A549 (cell line): ENCODE measurements at regions not wholly inside any gene's neighbourhood (a gene's known extent, or its start where the extent isn't known, plus 50 kb on each side); places are given as distances from the start of the nearest gene placed in this dataset.

Source experiments
- ATAC-seq, 2 experiments: fragments of 200-7000 bp in 1 of 2; fragments of >200 bp in 1 of 2; cut with Nextera tagmentation in 1 of 2; cut with Tn5 transposase in 1 of 2; 3 replicates each; pipeline versions ENCODE4 v1.8.0 to v1.9.1; 2018 to 2020; ENCODE audit warnings: mild to moderate bottlenecking in 1 of 2, moderate library complexity in 1 of 2
- CTCF ChIA-PET: fragments of 300-600 bp; sonication (Branson Sonifier 250); formaldehyde crosslinking; extraction: SDS; loops from one replicate; lab custom pipeline; 2021; ENCODE audit warnings: antibody characterized with exemption, inconsistent platforms; lab: Yijun Ruan, JAX
- POLR2A ChIA-PET: fragments of 350-600 bp; formaldehyde crosslinking; extraction: SDS; loops from one replicate; lab custom pipeline; 2021; ENCODE audit warnings: antibody characterized with exemption, inconsistent platforms; lab: Yijun Ruan, JAX
- DNase-seq, 2 experiments: peaks; one replicate each; pipeline versions ENCODE4 v3.0.0 to v3.0.0-alpha.2; 2011 to 2016; ENCODE audit warnings: low read depth in 1 of 2, low spot score in 1 of 2
- FAIRE-seq: peaks from 2 replicates; lab custom pipeline; 2011; peaks lifted over from hg19 to GRCh38; lab: Jason Lieb, UNC
- H3K27ac ChIP-seq, 2 experiments: fragments of >200 bp; sonication (Bioruptor Twin); formaldehyde crosslinking; 3 replicates each; pipeline ENCODE4 v1.5.1; 2016 to 2017
- H3K4me1 ChIP-seq: fragments of >200 bp; sonication (Bioruptor Twin); formaldehyde crosslinking; 3 replicates; pipeline ENCODE4 v1.6.1; 2016
- H3K4me2 ChIP-seq: fragments of >200 bp; sonication (Bioruptor Twin); formaldehyde crosslinking; 3 replicates; pipeline ENCODE4 v1.6.1; 2016
- H3K4me3 ChIP-seq: fragments of >200 bp; sonication (Bioruptor Twin); formaldehyde crosslinking; 3 replicates; pipeline ENCODE4 v1.5.1; 2016
- H3K9me3 ChIP-seq: fragments of >200 bp; sonication (Bioruptor Twin); formaldehyde crosslinking; 3 replicates; pipeline ENCODE4 v1.6.1; 2016
- BHLHE40 ChIP-seq: IDR thresholded peaks from 2 replicates; pipeline ENCODE4 v1.6.1; 2012; ENCODE audit warnings: low read depth, low read length, inconsistent platforms
- CBX2 ChIP-seq: fragments of 200-600 bp; sonication (generic); IDR thresholded peaks from 2 replicates; pipeline ENCODE4 v1.6.1; 2016; ENCODE audit warnings: low read depth, mild to moderate bottlenecking, borderline replicate concordance
- CEBPB ChIP-seq, 2 experiments: fragments of >200 bp in 1 of 2; sonication (Bioruptor Twin) in 1 of 2; formaldehyde crosslinking in 1 of 2; IDR thresholded peaks; 2 replicates each; pipeline ENCODE4 v1.6.1; 2012 to 2016
- CHD4 ChIP-seq: fragments of 200-600 bp; sonication (generic); IDR thresholded peaks from 2 replicates; pipeline ENCODE4 v1.6.1; 2016; ENCODE audit warnings: antibody characterized with exemption, mild to moderate bottlenecking, borderline replicate concordance
- E2F6 ChIP-seq: IDR thresholded peaks from 2 replicates; pipeline ENCODE4 v1.6.1; 2012; ENCODE audit warnings: low read depth, borderline replicate concordance
- ELK1 ChIP-seq: fragments of 150-350 bp; IDR thresholded peaks from 2 replicates; pipeline ENCODE4 v1.6.1; 2014; ENCODE audit warnings: low read depth, mild to moderate bottlenecking, low read length
- FOSB ChIP-seq: fragments of 250-450 bp; sonication (Bioruptor Pico); IDR thresholded peaks from 2 replicates; pipeline ENCODE4 v1.5.0; 2020; ENCODE audit warnings: mild to moderate bottlenecking, moderate library complexity
- FOSL2 ChIP-seq, 2 experiments: fragments of 450-650 bp in 1 of 2; fragments of >200 bp in 1 of 2; sonication (Bioruptor Twin) in 1 of 2; formaldehyde crosslinking; IDR thresholded peaks; 2 replicates each; pipeline versions ENCODE4 v1.5.0 to v1.6.1; 2016 to 2020; ENCODE audit warnings: mild to moderate bottlenecking in 1 of 2, moderate library complexity in 1 of 2
- FOXS1 ChIP-seq: fragments of 250-450 bp; sonication (Bioruptor Pico); IDR thresholded peaks from 2 replicates; pipeline ENCODE4 v1.5.0; 2020; ENCODE audit warnings: mild to moderate bottlenecking, moderate library complexity
- HES2 ChIP-seq: fragments of >200 bp; sonication (Bioruptor Twin); formaldehyde crosslinking; IDR thresholded peaks from 2 replicates; pipeline ENCODE4 v1.6.1; 2016
- NPAS2 ChIP-seq: fragments of 250-450 bp; sonication (Bioruptor Pico); IDR thresholded peaks from 2 replicates; pipeline ENCODE4 v1.8.0; 2022; ENCODE audit warnings: mild to moderate bottlenecking, moderate library complexity, borderline replicate concordance
- NR3C1 ChIP-seq: fragments of >200 bp; sonication (Bioruptor Twin); formaldehyde crosslinking; IDR thresholded peaks from 3 replicates; pipeline ENCODE4 v1.6.1; 2017
- PHF8 ChIP-seq: fragments of 200-600 bp; sonication (generic); IDR thresholded peaks from 2 replicates; pipeline ENCODE4 v1.6.1; 2016; ENCODE audit warnings: low read depth, mild to moderate bottlenecking, antibody characterized with exemption, moderate library complexity, borderline replicate concordance
- RARB ChIP-seq: fragments of 250-450 bp; sonication (Bioruptor Pico); IDR thresholded peaks from 2 replicates; pipeline ENCODE4 v1.8.0; 2021; ENCODE audit warnings: mild to moderate bottlenecking, moderate library complexity
- RCOR1 ChIP-seq: fragments of 150-350 bp; IDR thresholded peaks from 2 replicates; pipeline ENCODE4 v1.6.1; 2014; ENCODE audit warnings: antibody characterized with exemption, low read length, low read depth
- SMC3 ChIP-seq: fragments of >200 bp; sonication (Bioruptor Twin); formaldehyde crosslinking; IDR thresholded peaks from 3 replicates; pipeline ENCODE4 v1.6.1; 2018; ENCODE audit warnings: inconsistent platforms
- SREBF2 ChIP-seq: fragments of 450-650 bp; IDR thresholded peaks from 2 replicates; pipeline ENCODE4 v1.6.1; 2014; ENCODE audit warnings: mild to moderate bottlenecking, moderate library complexity
- TP53 ChIP-seq: fragments of 250-450 bp; sonication (Bioruptor Pico); IDR thresholded peaks from 2 replicates; pipeline ENCODE4 v1.5.0; 2021; ENCODE audit warnings: mild to moderate bottlenecking, moderate library complexity
- WGBS: methylation state at CpG from one replicate; pipeline ENCODE4 v1.1.6; 2017; ENCODE audit errors: missing lambda C conversion rate; 5-methylcytosine and 5-hydroxymethylcytosine counted together
- TF ChIP-seq, protein P1 (sequence below): fragments of 250-450 bp; sonication (Bioruptor Pico); IDR thresholded peaks from 2 replicates; pipeline ENCODE4 v1.5.0; 2020; ENCODE audit warnings: low read depth, mild to moderate bottlenecking, moderate library complexity
- TF ChIP-seq, protein P2 (sequence below): fragments of 200-600 bp; sonication (generic); IDR thresholded peaks from 2 replicates; pipeline ENCODE4 v1.6.1; 2016; ENCODE audit warnings: antibody characterized with exemption, mild to moderate bottlenecking, moderate library complexity
- TF ChIP-seq, protein P3 (sequence below): fragments of 450-650 bp; IDR thresholded peaks from 2 replicates; pipeline ENCODE4 v1.6.1; 2014; ENCODE audit warnings: antibody characterized with exemption

- TF ChIP-seq CBX2 = no peak
- TF ChIP-seq FOXS1 (CRISPR knock-in tag) = no peak
- no peak for TF ChIP-seq NR3C1
- no peak for TF ChIP-seq ELK1
- no peak for ATAC-seq
- FAIRE-seq = no peak
- DNase-seq = no peak
- POLR2A ChIA-PET = no interaction called here
- no peak overlapping the region for H3K4me3 ChIP-seq
- no peaks in the 10 kb centered on the region for H3K9me3 ChIP-seq
- no peak overlapping the region for H3K27ac ChIP-seq
- H3K4me2 ChIP-seq = no peak overlapping the region
- WGBS = 0% methylated on average over 1 of the region's 1 CpG
- CTCF ChIA-PET = no interaction called here
- no peaks in the 10 kb centered on the region for H3K4me1 ChIP-seq
Observed at GRCh38 chr9:74304598-74304997, 192.5 kb upstream of the RORB start.

- Histone ChIP-seq H3K4me2 (no peak overlapping the region), H3K4me3 (no peak overlapping the region), H3K9me3 (no peaks in the 10 kb centered on the region), H3K4me1 (no peaks in the 10 kb centered on the region), H3K27ac (no peak overlapping the region)
- POLR2A ChIA-PET = no interaction called here
- FAIRE-seq = no peak
- TF ChIP-seq SREBF2 (no peak), HES2 (no peak), SMC3 (no peak), RCOR1 (no peak), CEBPB (IDR thresholded peaks at IDR 0.05) (no peak), NPAS2 (CRISPR knock-in tag) (no peak), PHF8 (no peak), FOSL2 (IDR thresholded peaks at IDR 0.05) (no peak), FOSL2 (CRISPR knock-in tag; IDR thresholded peaks at IDR 0.05) (no peak), FOSB (no peak), RARB (CRISPR knock-in tag) (no peak), E2F6 (no peak), TP53 (CRISPR knock-in tag) (no peak), CHD4 (no peak), BHLHE40 (no peak)
- TF ChIP-seq, protein P1, sequence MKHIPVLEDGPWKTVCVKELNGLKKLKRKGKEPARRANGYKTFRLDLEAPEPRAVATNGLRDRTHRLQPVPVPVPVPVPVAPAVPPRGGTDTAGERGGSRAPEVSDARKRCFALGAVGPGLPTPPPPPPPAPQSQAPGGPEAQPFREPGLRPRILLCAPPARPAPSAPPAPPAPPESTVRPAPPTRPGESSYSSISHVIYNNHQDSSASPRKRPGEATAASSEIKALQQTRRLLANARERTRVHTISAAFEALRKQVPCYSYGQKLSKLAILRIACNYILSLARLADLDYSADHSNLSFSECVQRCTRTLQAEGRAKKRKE (CRISPR knock-in tag) = no peak
- TF ChIP-seq, protein P2, sequence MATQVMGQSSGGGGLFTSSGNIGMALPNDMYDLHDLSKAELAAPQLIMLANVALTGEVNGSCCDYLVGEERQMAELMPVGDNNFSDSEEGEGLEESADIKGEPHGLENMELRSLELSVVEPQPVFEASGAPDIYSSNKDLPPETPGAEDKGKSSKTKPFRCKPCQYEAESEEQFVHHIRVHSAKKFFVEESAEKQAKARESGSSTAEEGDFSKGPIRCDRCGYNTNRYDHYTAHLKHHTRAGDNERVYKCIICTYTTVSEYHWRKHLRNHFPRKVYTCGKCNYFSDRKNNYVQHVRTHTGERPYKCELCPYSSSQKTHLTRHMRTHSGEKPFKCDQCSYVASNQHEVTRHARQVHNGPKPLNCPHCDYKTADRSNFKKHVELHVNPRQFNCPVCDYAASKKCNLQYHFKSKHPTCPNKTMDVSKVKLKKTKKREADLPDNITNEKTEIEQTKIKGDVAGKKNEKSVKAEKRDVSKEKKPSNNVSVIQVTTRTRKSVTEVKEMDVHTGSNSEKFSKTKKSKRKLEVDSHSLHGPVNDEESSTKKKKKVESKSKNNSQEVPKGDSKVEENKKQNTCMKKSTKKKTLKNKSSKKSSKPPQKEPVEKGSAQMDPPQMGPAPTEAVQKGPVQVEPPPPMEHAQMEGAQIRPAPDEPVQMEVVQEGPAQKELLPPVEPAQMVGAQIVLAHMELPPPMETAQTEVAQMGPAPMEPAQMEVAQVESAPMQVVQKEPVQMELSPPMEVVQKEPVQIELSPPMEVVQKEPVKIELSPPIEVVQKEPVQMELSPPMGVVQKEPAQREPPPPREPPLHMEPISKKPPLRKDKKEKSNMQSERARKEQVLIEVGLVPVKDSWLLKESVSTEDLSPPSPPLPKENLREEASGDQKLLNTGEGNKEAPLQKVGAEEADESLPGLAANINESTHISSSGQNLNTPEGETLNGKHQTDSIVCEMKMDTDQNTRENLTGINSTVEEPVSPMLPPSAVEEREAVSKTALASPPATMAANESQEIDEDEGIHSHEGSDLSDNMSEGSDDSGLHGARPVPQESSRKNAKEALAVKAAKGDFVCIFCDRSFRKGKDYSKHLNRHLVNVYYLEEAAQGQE = no peak
- TF ChIP-seq, protein P3, sequence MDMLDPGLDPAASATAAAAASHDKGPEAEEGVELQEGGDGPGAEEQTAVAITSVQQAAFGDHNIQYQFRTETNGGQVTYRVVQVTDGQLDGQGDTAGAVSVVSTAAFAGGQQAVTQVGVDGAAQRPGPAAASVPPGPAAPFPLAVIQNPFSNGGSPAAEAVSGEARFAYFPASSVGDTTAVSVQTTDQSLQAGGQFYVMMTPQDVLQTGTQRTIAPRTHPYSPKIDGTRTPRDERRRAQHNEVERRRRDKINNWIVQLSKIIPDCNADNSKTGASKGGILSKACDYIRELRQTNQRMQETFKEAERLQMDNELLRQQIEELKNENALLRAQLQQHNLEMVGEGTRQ = no peak
- no peak for DNase-seq
- ATAC-seq = no peak
- CTCF ChIA-PET = no interaction called here
- 0% methylated on average over 2 of the region's 2 CpGs for WGBS
Observed at GRCh38 chr9:74309654-74310053, 187.5 kb upstream of the RORB start.
